Hepatocyte (in vitro differentiated cells): ENCODE measurements at regions not wholly inside any gene's neighbourhood (a gene's known extent, or its start where the extent isn't known, plus 50 kb on each side); places are given as distances from the start of the nearest gene placed in this dataset.

Source experiments
- CTCF ChIP-seq: fragments of 200-600 bp; sonication (generic); IDR thresholded peaks from 2 replicates; pipeline ENCODE4 v1.5.1; 2016; ENCODE audit warnings: antibody characterized with exemption, mild to moderate bottlenecking; ENCODE audit not compliant: poor library complexity
- EZH2phosphoT487 ChIP-seq: fragments of 200-600 bp; sonication (generic); IDR thresholded peaks from one replicate; pipeline ENCODE4 v1.6.1; 2018; ENCODE audit warnings: antibody characterized with exemption, mild to moderate bottlenecking, low read depth, moderate library complexity; ENCODE audit not compliant: unreplicated experiment, severe bottlenecking

- TF ChIP-seq CTCF (no peak), EZH2phosphoT487 (no peak)
These were observed 578.0 kb upstream of the MGAT4C start for GRCh38 chr12:86834217-86834616.
